Gastrocnemius medialis (tissue), 4 donors: ENCODE measurements at regions not wholly inside any gene's neighbourhood (a gene's known extent, or its start where the extent isn't known, plus 50 kb on each side); places are given as distances from the start of the nearest gene placed in this dataset.

Experiments
- ATAC-seq, 2 donors: fragments of 150-250 bp; one replicate each; pipeline ENCODE4 v1.9.1; 2016
- DNase-seq, 2 donors: peaks; one replicate each; pipeline ENCODE4 v3.0.0-alpha.2; 2019
- H3K27ac ChIP-seq, 4 donors: fragments of 200-600 bp; sonication (generic); 1 replicate in 1 of 4; 2 replicates in 3 of 4; pipeline ENCODE4 v1.5.1; 2016 to 2018; ENCODE audit warnings: mild to moderate bottlenecking in 2 of 4, moderate library complexity in 1 of 4
- H3K27me3 ChIP-seq, 3 donors: fragments of 200-600 bp; sonication (generic) in 2 of 3; 1 replicate in 1 of 3; 2 replicates in 2 of 3; pipeline versions ENCODE4 v1.5.1 to v1.6.0; 2016 to 2019; ENCODE audit warnings: mild to moderate bottlenecking in 1 of 3, moderate library complexity in 1 of 3
- H3K36me3 ChIP-seq, 2 donors: fragments of 200-600 bp; sonication (generic) in 1 of 2; one replicate each; pipeline ENCODE4 v1.5.1; 2017 to 2018
- H3K4me1 ChIP-seq, 2 donors: fragments of 200-600 bp; sonication (generic) in 1 of 2; one replicate each; pipeline ENCODE4 v1.5.1; 2016 to 2017; ENCODE audit warnings: mild to moderate bottlenecking in 2 of 2
- H3K4me3 ChIP-seq, 4 donors: fragments of 200-600 bp; sonication (generic) in 3 of 4; 1 replicate in 1 of 4; 2 replicates in 3 of 4; pipeline ENCODE4 v1.5.1; 2016 to 2019; ENCODE audit warnings: mild to moderate bottlenecking in 2 of 4
- H3K9me3 ChIP-seq, 3 donors: fragments of 200-600 bp; sonication (generic) in 2 of 3; 1 replicate in 1 of 3; 2 replicates in 2 of 3; pipeline ENCODE4 v1.5.1; 2016 to 2019
- POLR2A ChIP-seq, 2 donors: fragments of 450-650 bp; IDR thresholded peaks; one replicate each; pipeline ENCODE4 v1.6.1; 2017; ENCODE audit warnings: antibody characterized with exemption in 2 of 2, mild to moderate bottlenecking in 2 of 2, moderate library complexity in 2 of 2
- in situ Hi-C, 4 donors: fragments of 200-750 bp; cut with MboI; loops; one replicate each; pipeline versions ENCODE4 v1.15.0 to v1.8.0; 2017; ENCODE audit warnings: low sequenced_read_pairs in 4 of 4
- intact Hi-C: fragments of 100-400 bp; cut with DNase I; formaldehyde crosslinking; loops from one replicate; pipeline ENCODE4 v1.15.1; 2023; ENCODE audit warnings: low total_unique reads
- TF ChIP-seq, protein P1 (sequence below), 5 experiments: fragments of 450-650 bp in 3 of 5; fragments of 200-600 bp in 2 of 5; sonication (generic) in 2 of 5; IDR thresholded peaks in 4 of 5; conservative IDR thresholded peaks in 1 of 5; 1 replicate in 4 of 5; 2 replicates in 1 of 5; pipeline ENCODE4 v1.5.1; 2016 to 2019; ENCODE audit warnings: antibody characterized with exemption in 5 of 5, mild to moderate bottlenecking in 3 of 5, moderate library complexity in 3 of 5

DNA sequence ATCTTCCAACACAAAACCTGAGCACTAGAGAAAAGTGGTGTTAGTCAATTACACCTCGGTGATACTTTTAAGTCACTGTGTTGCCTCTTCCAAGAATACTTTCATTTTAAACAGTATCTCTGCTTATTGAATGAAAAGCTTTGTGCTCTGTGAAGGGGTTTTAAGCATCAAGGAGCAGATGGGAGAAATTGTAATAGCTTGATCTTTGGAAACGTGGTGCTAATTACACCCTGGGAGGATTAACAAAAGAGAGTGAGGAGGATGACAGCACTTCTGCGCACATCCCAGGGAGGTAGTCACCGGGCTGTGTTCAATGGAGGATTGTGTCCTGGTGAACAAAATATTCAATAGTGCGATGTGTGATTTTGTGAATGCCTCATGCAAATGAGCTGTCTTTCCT lies 477.4 kb upstream of the ADAMTS16 start:
- intact Hi-C loops (no loop called here), in situ Hi-C loops (no loop called here)
- Histone ChIP-seq H3K36me3 (no peaks in the 10 kb centered on the region), H3K27ac (no peak overlapping the region), H3K9me3 (no peaks in the 10 kb centered on the region), H3K4me3 (no peak overlapping the region), H3K4me1 (no peaks in the 10 kb centered on the region), H3K27me3 (no peaks in the 10 kb centered on the region)
- ATAC-seq: no peak
- DNase-seq: no peak
- TF ChIP-seq POLR2A (IDR thresholded peaks at IDR 0.05): no peak
- TF ChIP-seq, protein P1, sequence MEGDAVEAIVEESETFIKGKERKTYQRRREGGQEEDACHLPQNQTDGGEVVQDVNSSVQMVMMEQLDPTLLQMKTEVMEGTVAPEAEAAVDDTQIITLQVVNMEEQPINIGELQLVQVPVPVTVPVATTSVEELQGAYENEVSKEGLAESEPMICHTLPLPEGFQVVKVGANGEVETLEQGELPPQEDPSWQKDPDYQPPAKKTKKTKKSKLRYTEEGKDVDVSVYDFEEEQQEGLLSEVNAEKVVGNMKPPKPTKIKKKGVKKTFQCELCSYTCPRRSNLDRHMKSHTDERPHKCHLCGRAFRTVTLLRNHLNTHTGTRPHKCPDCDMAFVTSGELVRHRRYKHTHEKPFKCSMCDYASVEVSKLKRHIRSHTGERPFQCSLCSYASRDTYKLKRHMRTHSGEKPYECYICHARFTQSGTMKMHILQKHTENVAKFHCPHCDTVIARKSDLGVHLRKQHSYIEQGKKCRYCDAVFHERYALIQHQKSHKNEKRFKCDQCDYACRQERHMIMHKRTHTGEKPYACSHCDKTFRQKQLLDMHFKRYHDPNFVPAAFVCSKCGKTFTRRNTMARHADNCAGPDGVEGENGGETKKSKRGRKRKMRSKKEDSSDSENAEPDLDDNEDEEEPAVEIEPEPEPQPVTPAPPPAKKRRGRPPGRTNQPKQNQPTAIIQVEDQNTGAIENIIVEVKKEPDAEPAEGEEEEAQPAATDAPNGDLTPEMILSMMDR (IDR thresholded peaks at IDR 0.05 in 4 of 5, conservative IDR thresholded peaks at IDR 0.05 in 1 of 5): no peak

DNA sequence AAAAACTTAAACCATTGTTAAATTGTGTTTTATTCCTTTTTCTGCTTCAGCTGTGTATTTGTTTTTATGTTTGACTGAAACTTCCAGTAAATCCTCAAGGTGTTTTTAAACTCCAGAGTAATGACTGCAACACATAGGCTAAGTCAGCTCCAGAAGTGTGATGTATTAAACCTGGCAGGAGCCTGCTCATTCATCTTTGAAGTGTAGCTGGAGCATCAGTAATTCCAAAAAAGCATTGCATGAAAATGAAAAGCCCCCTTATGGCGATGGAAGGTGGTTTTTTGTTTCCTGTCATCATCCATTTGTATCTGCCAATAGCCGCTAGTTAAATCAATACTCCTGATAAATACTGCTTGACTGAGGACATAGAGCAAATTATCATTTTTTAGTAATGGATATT lies 474.2 kb upstream of the ADAMTS16 start:
- ATAC-seq (no peak), DNase-seq (no peak)
- Histone ChIP-seq H3K4me1 (no peaks in the 10 kb centered on the region), H3K36me3 (no peaks in the 10 kb centered on the region), H3K4me3 (no peak overlapping the region), H3K27me3 (no peaks in the 10 kb centered on the region), H3K27ac (no peak overlapping the region), H3K9me3 (no peaks in the 10 kb centered on the region)
- TF ChIP-seq POLR2A (IDR thresholded peaks at IDR 0.05): no peak
- TF ChIP-seq, protein P1 (IDR thresholded peaks at IDR 0.05 in 4 of 5, conservative IDR thresholded peaks at IDR 0.05 in 1 of 5): no peak
- intact Hi-C loops: no loop called here
- in situ Hi-C loops: no loop called here

DNA sequence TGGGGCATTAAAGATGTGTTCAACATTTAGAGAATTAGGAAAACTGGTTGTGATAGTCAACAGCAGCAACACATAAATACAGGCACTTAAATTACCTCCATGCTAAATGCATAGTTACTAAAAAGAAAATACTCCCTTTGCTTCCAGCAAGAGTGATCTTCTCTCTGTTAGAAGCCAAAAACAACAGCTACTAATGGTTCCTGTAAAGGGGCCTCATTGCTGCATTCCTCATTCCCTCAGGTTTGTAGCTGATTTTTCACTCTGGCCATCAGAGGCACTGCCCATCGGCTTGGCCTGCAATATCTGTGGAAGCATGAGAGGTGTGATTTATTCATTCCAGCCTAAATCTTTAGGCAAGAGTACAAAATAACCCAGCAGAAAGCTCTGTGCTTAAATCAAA lies 466.0 kb upstream of the ADAMTS16 start:
- Histone ChIP-seq H3K36me3 (no peaks in the 10 kb centered on the region), H3K9me3 (no peaks in the 10 kb centered on the region), H3K27ac (no peak overlapping the region), H3K4me3 (no peak overlapping the region), H3K4me1 (no peaks in the 10 kb centered on the region), H3K27me3 (no peaks in the 10 kb centered on the region)
- TF ChIP-seq POLR2A (IDR thresholded peaks at IDR 0.05): no peak
- TF ChIP-seq, protein P1 (IDR thresholded peaks at IDR 0.05 in 4 of 5, conservative IDR thresholded peaks at IDR 0.05 in 1 of 5): no peak
- DNase-seq (no peak), ATAC-seq (no peak)
- in situ Hi-C loops (no loop called here), intact Hi-C loops (no loop called here)

DNA sequence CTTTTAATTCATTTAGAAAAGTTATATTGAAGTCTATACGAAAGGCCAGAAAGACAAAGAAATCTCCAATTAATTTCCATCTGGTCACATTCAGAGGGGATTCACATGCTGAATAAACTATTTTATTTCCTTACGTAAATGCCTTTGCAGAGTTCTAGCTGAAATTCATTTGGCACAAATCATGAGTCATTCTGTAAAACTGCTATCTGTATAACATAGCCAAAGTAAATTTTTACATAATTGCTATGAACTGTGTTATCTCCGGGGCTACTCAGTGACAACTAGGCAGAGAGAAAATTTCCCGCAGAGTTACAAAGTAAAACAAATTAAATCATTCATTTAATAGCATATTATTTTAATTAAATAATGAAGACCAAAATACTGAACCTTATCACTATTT lies 463.2 kb upstream of the ADAMTS16 start:
- Histone ChIP-seq H3K27ac (no peak overlapping the region), H3K4me3 (no peak overlapping the region), H3K36me3 (no peaks in the 10 kb centered on the region), H3K4me1 (no peaks in the 10 kb centered on the region), H3K9me3 (no peaks in the 10 kb centered on the region), H3K27me3 (no peaks in the 10 kb centered on the region)
- in situ Hi-C loops (no loop called here), intact Hi-C loops (no loop called here)
- TF ChIP-seq, protein P1 (IDR thresholded peaks at IDR 0.05 in 4 of 5, conservative IDR thresholded peaks at IDR 0.05 in 1 of 5): no peak
- TF ChIP-seq POLR2A (IDR thresholded peaks at IDR 0.05): no peak
- ATAC-seq (no peak), DNase-seq (no peak)

DNA sequence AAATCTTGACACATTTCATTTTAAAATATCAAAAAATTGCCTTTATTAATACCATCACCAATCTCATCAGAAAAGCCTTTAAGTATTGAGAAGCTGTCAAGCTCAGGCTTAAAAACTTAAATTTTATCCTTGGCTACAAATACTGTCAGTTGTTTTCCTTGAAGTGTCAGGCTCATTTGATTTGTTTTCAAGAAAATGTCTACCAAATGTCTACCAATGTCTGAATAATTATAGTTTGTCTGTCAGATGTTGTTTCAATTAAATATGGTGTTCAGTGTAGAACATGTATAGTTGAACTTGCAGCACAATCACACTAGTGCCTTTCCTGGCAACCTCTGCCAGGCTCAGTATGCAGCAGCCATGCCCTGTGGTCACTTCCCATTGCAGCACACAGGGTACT lies 455.2 kb upstream of the ADAMTS16 start:
- Histone ChIP-seq H3K27ac (no peak overlapping the region), H3K36me3 (no peaks in the 10 kb centered on the region), H3K4me3 (no peak overlapping the region), H3K27me3 (no peaks in the 10 kb centered on the region), H3K9me3 (no peaks in the 10 kb centered on the region), H3K4me1 (no peaks in the 10 kb centered on the region)
- no peak for DNase-seq
- ATAC-seq: no peak
- in situ Hi-C loops (no loop called here), intact Hi-C loops (no loop called here)
- no peak for TF ChIP-seq POLR2A (IDR thresholded peaks at IDR 0.05)
- TF ChIP-seq, protein P1 (IDR thresholded peaks at IDR 0.05 in 4 of 5, conservative IDR thresholded peaks at IDR 0.05 in 1 of 5): no peak
